ENCODE measurements at regions not wholly inside any gene's neighbourhood (a gene's known extent, or its start where the extent isn't known, plus 50 kb on each side); places are given as distances from the start of the nearest gene placed in this dataset.

DNA sequence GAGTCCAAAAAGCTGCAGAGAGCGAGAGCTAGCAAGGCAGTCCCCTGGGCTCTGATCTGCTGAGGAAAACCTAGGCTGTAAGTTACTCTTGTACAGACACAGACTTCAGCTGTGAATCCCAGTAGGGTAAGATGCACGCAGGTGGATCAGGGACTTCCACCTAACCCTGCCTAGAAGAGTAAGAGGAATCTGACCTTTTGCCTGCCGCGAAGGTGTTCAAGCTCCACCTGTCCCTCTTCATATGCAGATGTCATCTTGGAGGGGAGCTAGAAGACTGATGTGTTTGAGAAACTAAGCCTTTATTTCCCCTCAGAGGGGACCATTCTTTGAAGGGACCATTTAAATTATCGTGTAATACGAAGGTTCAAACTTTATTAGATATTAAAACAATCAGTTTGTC is 108.6 kb upstream of the USP24 start:
- ChIA-PET POLR2A (no interaction called here), CTCF (ENCODE audit: unreplicated experiment) (no interaction called here)
- H3K79me2 ChIP-seq (ENCODE audit: insufficient read depth, low read depth, low read length): no peaks in the 10 kb centered on the region
- no peaks in the 10 kb centered on the region for H3K9me3 ChIP-seq (ENCODE audit: low read length)
- no peaks in the 10 kb centered on the region for H4K20me1 ChIP-seq (ENCODE audit: insufficient read depth, low read length)
- TF ChIP-seq, protein P1, sequence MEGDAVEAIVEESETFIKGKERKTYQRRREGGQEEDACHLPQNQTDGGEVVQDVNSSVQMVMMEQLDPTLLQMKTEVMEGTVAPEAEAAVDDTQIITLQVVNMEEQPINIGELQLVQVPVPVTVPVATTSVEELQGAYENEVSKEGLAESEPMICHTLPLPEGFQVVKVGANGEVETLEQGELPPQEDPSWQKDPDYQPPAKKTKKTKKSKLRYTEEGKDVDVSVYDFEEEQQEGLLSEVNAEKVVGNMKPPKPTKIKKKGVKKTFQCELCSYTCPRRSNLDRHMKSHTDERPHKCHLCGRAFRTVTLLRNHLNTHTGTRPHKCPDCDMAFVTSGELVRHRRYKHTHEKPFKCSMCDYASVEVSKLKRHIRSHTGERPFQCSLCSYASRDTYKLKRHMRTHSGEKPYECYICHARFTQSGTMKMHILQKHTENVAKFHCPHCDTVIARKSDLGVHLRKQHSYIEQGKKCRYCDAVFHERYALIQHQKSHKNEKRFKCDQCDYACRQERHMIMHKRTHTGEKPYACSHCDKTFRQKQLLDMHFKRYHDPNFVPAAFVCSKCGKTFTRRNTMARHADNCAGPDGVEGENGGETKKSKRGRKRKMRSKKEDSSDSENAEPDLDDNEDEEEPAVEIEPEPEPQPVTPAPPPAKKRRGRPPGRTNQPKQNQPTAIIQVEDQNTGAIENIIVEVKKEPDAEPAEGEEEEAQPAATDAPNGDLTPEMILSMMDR (conservative IDR thresholded peaks at IDR 0.05; ENCODE audit: low read length): no peak
- no peak for TF ChIP-seq EZH2phosphoT487 (IDR thresholded peaks at IDR 0.05; ENCODE audit: borderline replicate concordance, low read depth, low read length)
- no peak overlapping the region for H3K4me2 ChIP-seq (ENCODE audit: low read length)
- H3K9me2 ChIP-seq (ENCODE audit: insufficient read depth, low read length): no peaks in the 10 kb centered on the region
- H3K4me3 ChIP-seq (ENCODE audit: low read depth, low read length, poor library complexity, severe bottlenecking): no peak overlapping the region
- no peak for DNase-seq (ENCODE audit: low spot score)
- no peak overlapping the region for H2AFZ ChIP-seq (ENCODE audit: low read length)
- BruUV-seq (replicated peaks): no TSS peak
- intact Hi-C loops (cut with micrococcal nuclease; ENCODE audit: unreplicated experiment): no loop called here
- H3K27ac ChIP-seq (ENCODE audit: low read depth, low read length, poor library complexity, severe bottlenecking): no peak overlapping the region
- H3K36me3 ChIP-seq (ENCODE audit: insufficient read depth, low read length): no peaks in the 10 kb centered on the region
- H3K4me1 ChIP-seq (ENCODE audit: insufficient read depth, low read length, poor library complexity, severe bottlenecking): no peaks in the 10 kb centered on the region

DNA sequence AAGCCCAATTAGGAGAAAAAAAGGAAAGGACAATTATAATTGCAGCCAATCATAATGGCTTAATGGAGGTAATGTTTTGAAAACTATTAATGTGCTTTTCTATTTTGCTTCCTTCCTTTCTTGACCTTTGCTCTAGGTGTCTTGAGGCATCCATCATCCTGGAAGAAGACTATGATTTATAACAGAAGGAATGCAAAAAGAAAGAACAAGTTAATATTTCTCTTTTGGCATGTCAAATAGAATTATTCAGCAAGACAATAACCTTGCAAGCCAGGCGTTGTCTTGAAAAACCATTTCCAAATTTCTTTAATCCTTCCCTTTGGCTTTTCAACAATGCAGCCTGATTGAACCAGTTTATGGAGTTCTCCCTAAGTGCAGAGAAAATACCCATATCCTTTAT is 107.7 kb upstream of the USP24 start:
- H3K27ac ChIP-seq (ENCODE audit: low read depth, low read length, poor library complexity, severe bottlenecking): no peak overlapping the region
- no peak for DNase-seq (ENCODE audit: low spot score)
- POLR2A ChIA-PET: interaction anchor here (1.2 kb wide), 1 partner anchor 30 kb away, joined by 4 read pairs; no protein-coding TSS in a partner anchor
- CTCF ChIA-PET (ENCODE audit: unreplicated experiment): no interaction called here
- H2AFZ ChIP-seq (ENCODE audit: low read length): no peak overlapping the region
- no peaks in the 10 kb centered on the region for H3K9me3 ChIP-seq (ENCODE audit: low read length)
- no peaks in the 10 kb centered on the region for H4K20me1 ChIP-seq (ENCODE audit: insufficient read depth, low read length)
- H3K4me2 ChIP-seq (ENCODE audit: low read length): no peak overlapping the region
- no peaks in the 10 kb centered on the region for H3K79me2 ChIP-seq (ENCODE audit: insufficient read depth, low read depth, low read length)
- BruUV-seq (replicated peaks): no TSS peak
- intact Hi-C loops (cut with micrococcal nuclease; ENCODE audit: unreplicated experiment): no loop called here
- no peaks in the 10 kb centered on the region for H3K9me2 ChIP-seq (ENCODE audit: insufficient read depth, low read length)
- no peaks in the 10 kb centered on the region for H3K36me3 ChIP-seq (ENCODE audit: insufficient read depth, low read length)
- TF ChIP-seq, protein P1 (conservative IDR thresholded peaks at IDR 0.05; ENCODE audit: low read length): no peak
- no peak for TF ChIP-seq EZH2phosphoT487 (IDR thresholded peaks at IDR 0.05; ENCODE audit: borderline replicate concordance, low read depth, low read length)
- H3K4me1 ChIP-seq (ENCODE audit: insufficient read depth, low read length, poor library complexity, severe bottlenecking): no peaks in the 10 kb centered on the region
- H3K4me3 ChIP-seq (ENCODE audit: low read depth, low read length, poor library complexity, severe bottlenecking): no peak overlapping the region

DNA sequence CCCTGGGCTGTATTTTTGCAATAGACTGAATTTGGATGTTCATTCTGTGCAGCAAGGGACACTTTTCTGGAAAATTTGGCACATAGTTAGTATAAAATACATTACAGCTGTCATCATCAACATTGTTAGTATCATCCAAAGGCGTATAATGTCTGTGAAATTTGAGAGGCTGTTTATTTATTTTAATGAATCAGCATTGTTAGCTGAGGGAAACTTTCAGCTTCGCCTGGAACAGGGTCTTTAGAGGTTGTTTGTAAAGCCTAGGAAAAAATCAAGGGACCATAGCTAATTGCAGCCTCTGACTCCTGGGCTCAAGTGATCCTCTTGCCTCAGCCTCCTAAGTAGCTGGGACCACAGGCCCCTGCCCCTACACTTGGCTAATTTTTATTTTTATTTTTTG is 106.8 kb upstream of the USP24 start:
- Histone ChIP-seq H3K9me2 (ENCODE audit: insufficient read depth, low read length) (no peaks in the 10 kb centered on the region), H3K36me3 (ENCODE audit: insufficient read depth, low read length) (no peaks in the 10 kb centered on the region), H2AFZ (ENCODE audit: low read length) (no peak overlapping the region), H3K27ac (ENCODE audit: low read depth, low read length, poor library complexity, severe bottlenecking) (no peak overlapping the region), H3K9me3 (ENCODE audit: low read length) (no peaks in the 10 kb centered on the region), H3K4me3 (ENCODE audit: low read depth, low read length, poor library complexity, severe bottlenecking) (no peak overlapping the region), H4K20me1 (ENCODE audit: insufficient read depth, low read length) (no peaks in the 10 kb centered on the region), H3K4me1 (ENCODE audit: insufficient read depth, low read length, poor library complexity, severe bottlenecking) (no peaks in the 10 kb centered on the region), H3K79me2 (ENCODE audit: insufficient read depth, low read depth, low read length) (no peaks in the 10 kb centered on the region), H3K4me2 (ENCODE audit: low read length) (no peak overlapping the region)
- no TSS peak for BruUV-seq (replicated peaks)
- ChIA-PET POLR2A (interaction anchor here (1.2 kb wide), 1 partner anchor 29 kb away, joined by 4 read pairs; no protein-coding TSS in a partner anchor), CTCF (ENCODE audit: unreplicated experiment) (no interaction called here)
- intact Hi-C loops (cut with micrococcal nuclease; ENCODE audit: unreplicated experiment): no loop called here
- no peak for DNase-seq (ENCODE audit: low spot score)
- no peak for TF ChIP-seq EZH2phosphoT487 (IDR thresholded peaks at IDR 0.05; ENCODE audit: borderline replicate concordance, low read depth, low read length)
- TF ChIP-seq, protein P1 (conservative IDR thresholded peaks at IDR 0.05; ENCODE audit: low read length): no peak
